ENCODE measurements at regions not wholly inside any gene's neighbourhood (a gene's known extent, or its start where the extent isn't known, plus 50 kb on each side); places are given as distances from the start of the nearest gene placed in this dataset.
"Not testable (repeated sequence)": the region's sequence is repeated elsewhere in the genome, so short reads cannot be mapped to it uniquely, and the experiment has no call there.

- not testable (repeated sequence) for DNase-seq (ENCODE audit: low read depth in 4 of 4, low spot score in 1 of 4)
These were observed 196.2 kb downstream of the CRLF2 start for GRCh38 chrX:1016281-1016680.

- no peak for DNase-seq (ENCODE audit: low read depth in 4 of 4, low spot score in 1 of 4)
These were observed 199.7 kb downstream of the CRLF2 start for GRCh38 chrX:1012678-1013300.

GRCh38 chrX:1011691-1012283 lies 200.7 kb downstream of the CRLF2 start:
- no peak for DNase-seq (ENCODE audit: low read depth in 4 of 4, low spot score in 1 of 4)

- no peak for DNase-seq (ENCODE audit: low read depth in 4 of 4, low spot score in 1 of 4)
These were observed 202.7 kb downstream of the CRLF2 start for GRCh38 chrX:1009771-1010170.

GRCh38 chrX:1006156-1006730 lies 206.2 kb downstream of the CRLF2 start:
- no peak for DNase-seq (ENCODE audit: low read depth in 4 of 4, low spot score in 1 of 4)

- DNase-seq (ENCODE audit: low read depth in 4 of 4, low spot score in 1 of 4) = no peak
These were observed 209.8 kb downstream of the CRLF2 start for GRCh38 chrX:1002611-1003010.

- DNase-seq (ENCODE audit: low read depth in 4 of 4, low spot score in 1 of 4) = no peak
These were observed 214.8 kb downstream of the CRLF2 start for GRCh38 chrX:997631-998137.

GRCh38 chrX:994780-995179 lies 217.7 kb downstream of the CRLF2 start:
- DNase-seq (ENCODE audit: low read depth in 4 of 4, low spot score in 1 of 4) = no peak

- peak in 3 of 4 experiments; percentile 5 to 41 (median 7) for DNase-seq (ENCODE audit: low read depth in 4 of 4, low spot score in 1 of 4)
These were observed 222.4 kb downstream of the CRLF2 start for GRCh38 chrX:989959-990510.

- not testable (repeated sequence) for DNase-seq (ENCODE audit: low read depth in 4 of 4, low spot score in 1 of 4)
These were observed 223.9 kb downstream of the CRLF2 start for GRCh38 chrX:988530-988929.

- no peak for DNase-seq (ENCODE audit: low read depth in 4 of 4, low spot score in 1 of 4)
These were observed 230.4 kb downstream of the CRLF2 start for GRCh38 chrX:981791-982626.

GRCh38 chrX:980587-981235 lies 231.7 kb downstream of the CRLF2 start:
- DNase-seq (ENCODE audit: low read depth in 4 of 4, low spot score in 1 of 4) = no peak

- not testable (repeated sequence) for DNase-seq (ENCODE audit: low read depth in 4 of 4, low spot score in 1 of 4)
These were observed 233.3 kb downstream of the CRLF2 start for GRCh38 chrX:979127-979526.

- no peak for DNase-seq (ENCODE audit: low read depth in 4 of 4, low spot score in 1 of 4)
These were observed 239.3 kb downstream of the CRLF2 start for GRCh38 chrX:973010-973632.

- DNase-seq (ENCODE audit: low read depth in 4 of 4, low spot score in 1 of 4) = no peak
These were observed 244.1 kb downstream of the CRLF2 start for GRCh38 chrX:968148-968965.

GRCh38 chrX:966396-967070 lies 245.9 kb downstream of the CRLF2 start:
- DNase-seq (ENCODE audit: low read depth in 4 of 4, low spot score in 1 of 4) = no peak

- DNase-seq (ENCODE audit: low read depth in 4 of 4, low spot score in 1 of 4) = no peak
These were observed 247.5 kb downstream of the CRLF2 start for GRCh38 chrX:964831-965416.

GRCh38 chrX:960821-961220 lies 251.6 kb downstream of the CRLF2 start:
- DNase-seq (ENCODE audit: low read depth in 4 of 4, low spot score in 1 of 4) = no peak

- DNase-seq (ENCODE audit: low read depth in 4 of 4, low spot score in 1 of 4) = no peak
These were observed 252.9 kb downstream of the CRLF2 start for GRCh38 chrX:959595-959994.
